GM12878 (cell line): ENCODE measurements at regions not wholly inside any gene's neighbourhood (a gene's known extent, or its start where the extent isn't known, plus 50 kb on each side); places are given as distances from the start of the nearest gene placed in this dataset.

Experiments
- ATAC-seq: fragments of 200-7000 bp; cut with Tn5 transposase; 3 replicates; pipeline ENCODE4 v1.9.1; 2020; ENCODE audit warnings: mild to moderate bottlenecking, moderate library complexity
- BruUV-seq: library from RNA; stranded (reverse); fragments of 400-500 nt; replicated peaks from 2 replicates; lab custom pipeline; 2021; lab: Mats Ljungman, UMichigan
- CTCF ChIA-PET: fragments of 300-600 bp; sonication (Branson Sonifier 250); formaldehyde crosslinking; extraction: SDS; loops from one replicate; lab custom pipeline; 2021; ENCODE audit warnings: inconsistent platforms; lab: Yijun Ruan, JAX
- POLR2A ChIA-PET: fragments of 350-600 bp; formaldehyde crosslinking; extraction: SDS; loops from one replicate; lab custom pipeline; 2021; ENCODE audit warnings: inconsistent platforms; lab: Charles Lee
- RAD21 ChIA-PET: fragments of 300-600 bp; sonication (Branson Sonifier 250); formaldehyde crosslinking; loops from one replicate; lab custom pipeline; 2023; ENCODE audit warnings: antibody characterized with exemption; ENCODE audit not compliant: unreplicated experiment; lab: Charles Lee
- SMC1A ChIA-PET: fragments of 300-600 bp; sonication (Branson Sonifier 250); formaldehyde crosslinking; loops from one replicate; lab custom pipeline; 2023; ENCODE audit not compliant: unreplicated experiment, uncharacterized antibody; lab: Charles Lee
- DNase-seq: peaks from one replicate; pipeline ENCODE4 v3.0.0-alpha.2; 2011; ENCODE audit warnings: low read depth, low spot score
- FAIRE-seq: peaks from 3 replicates; lab custom pipeline; 2011; peaks lifted over from hg19 to GRCh38; lab: Jason Lieb, UNC
- H2AFZ ChIP-seq: 2 replicates; pipeline ENCODE4 v1.6.0; 2011; ENCODE audit warnings: low read depth, low read length, control low read depth; ENCODE audit not compliant: control insufficient read depth
- H3K27ac ChIP-seq: 2 replicates; pipeline ENCODE4 v1.5.1; 2011; ENCODE audit warnings: control low read depth; ENCODE audit not compliant: control insufficient read depth, insufficient read depth
- H3K27me3 ChIP-seq, 2 experiments: replicated peaks in 1 of 2; 2 replicates each; pipeline versions ENCODE4 v1.6.0 to v1.6.1; 2011; ENCODE audit warnings: low read length in 1 of 2; ENCODE audit not compliant: control insufficient read depth in 2 of 2, insufficient read depth in 2 of 2
- H3K36me3 ChIP-seq, 2 experiments: 2 replicates each; pipeline ENCODE4 v1.5.1; 2011; ENCODE audit warnings: low read length in 1 of 2; ENCODE audit not compliant: control insufficient read depth in 2 of 2, insufficient read depth in 2 of 2
- H3K4me1 ChIP-seq: 2 replicates; pipeline ENCODE4 v1.6.1; 2011; ENCODE audit warnings: mild to moderate bottlenecking, low read length, moderate library complexity, mixed read lengths; ENCODE audit not compliant: control insufficient read depth, insufficient read depth
- H3K4me2 ChIP-seq: 2 replicates; pipeline ENCODE4 v1.6.0; 2011; ENCODE audit warnings: control low read depth; ENCODE audit not compliant: control insufficient read depth, insufficient read depth
- H3K4me3 ChIP-seq: fragments of 200-600 bp; sonication (generic); 2 replicates; pipeline ENCODE4 v1.5.1; 2016
- H3K79me2 ChIP-seq: 2 replicates; pipeline ENCODE4 v1.6.0; 2011; ENCODE audit warnings: low read length; ENCODE audit not compliant: control insufficient read depth, insufficient read depth
- H3K9ac ChIP-seq: 2 replicates; pipeline ENCODE4 v1.8.0; 2011; ENCODE audit warnings: low read length, control low read depth, mixed read lengths; ENCODE audit not compliant: control insufficient read depth, insufficient read depth
- H3K9me3 ChIP-seq: replicated peaks from 3 replicates; pipeline ENCODE4 v1.5.1; 2011; ENCODE audit warnings: mild to moderate bottlenecking, low read length; ENCODE audit not compliant: control insufficient read depth, insufficient read depth
- H4K20me1 ChIP-seq: 2 replicates; pipeline ENCODE4 v1.6.0; 2011; ENCODE audit not compliant: control insufficient read depth, insufficient read depth
- EP300 ChIP-seq, 2 experiments: fragments of 150-350 bp in 1 of 2; IDR thresholded peaks; 2 replicates each; pipeline ENCODE4 v1.6.1; 2011 to 2012; ENCODE audit warnings: low read depth in 2 of 2, low read length in 2 of 2, borderline replicate concordance in 1 of 2, improper control_type of control experiment in 1 of 2, inconsistent platforms in 1 of 2; ENCODE audit not compliant: control insufficient read depth in 1 of 2
- SPI1 ChIP-seq: IDR thresholded peaks from 2 replicates; pipeline ENCODE4 v1.6.1; 2011; ENCODE audit warnings: low read depth, mild to moderate bottlenecking, low read length, moderate library complexity, borderline replicate concordance; ENCODE audit not compliant: insufficient read depth
- WGBS: methylation state at CpG from one replicate; pipeline ENCODE4 v1.1.6; 2016; ENCODE audit warnings: low lambda C conversion rate; ENCODE audit not compliant: insufficient replicate concordance, insufficient coverage; ENCODE audit errors: missing lambda C conversion rate; 5-methylcytosine and 5-hydroxymethylcytosine counted together
- in situ Hi-C: fragments of 300-500 bp; cut with MboI; formaldehyde crosslinking; loops from 9 replicates; pipeline ENCODE4 v1.14.3; 2018; ENCODE audit warnings: mixed read lengths
- intact Hi-C: fragments of 100-400 bp; cut with micrococcal nuclease; formaldehyde crosslinking; loops from one replicate; pipeline ENCODE4 v1.14.2; 2022; ENCODE audit not compliant: unreplicated experiment
- TF ChIP-seq, protein P1 (sequence below): IDR thresholded peaks from 2 replicates; pipeline ENCODE4 v1.6.1; 2011; ENCODE audit warnings: mild to moderate bottlenecking, low read depth, low read length, moderate library complexity; ENCODE audit not compliant: insufficient replicate concordance

DNA sequence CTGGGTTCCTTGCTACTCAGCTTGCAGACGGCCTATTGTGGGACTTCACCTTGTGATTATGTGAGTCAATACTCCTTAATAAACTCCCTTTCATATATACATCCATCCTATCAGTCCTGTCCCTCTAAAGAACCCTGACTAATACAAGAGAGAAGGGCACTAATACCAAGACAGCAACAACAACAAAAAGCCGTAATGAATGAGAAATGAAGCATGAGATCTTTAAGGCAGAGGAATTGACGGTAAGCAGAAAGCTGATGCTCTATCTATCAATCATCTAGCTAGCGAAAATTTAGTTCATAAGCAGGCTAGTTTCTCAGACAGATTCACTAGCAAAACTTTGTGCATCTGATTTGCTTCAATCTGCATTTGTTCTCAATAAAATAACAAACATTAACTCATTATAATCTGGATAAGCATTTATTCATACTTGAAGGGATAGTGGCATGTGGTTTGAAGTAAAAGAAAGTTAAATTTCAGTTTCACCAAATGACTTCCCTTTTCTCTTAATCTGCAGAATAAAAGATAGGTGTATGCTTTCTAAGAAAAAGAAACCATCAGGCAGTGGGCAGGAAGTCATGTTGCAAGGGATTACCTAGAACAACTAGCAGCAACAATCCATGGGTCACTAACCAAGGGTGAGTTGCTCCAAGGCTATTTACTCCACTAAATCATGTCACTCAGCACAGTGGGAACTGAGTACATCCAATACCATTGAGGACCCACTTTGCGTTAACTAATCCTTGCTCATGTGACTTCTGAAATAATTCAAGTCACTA, 376.5 kb downstream of the TMEM182 start:
- Histone ChIP-seq H4K20me1 (no peaks in the 10 kb centered on the region), H3K4me2 (peak overlapping the region; percentile 34; the same call in 1 of the 2 replicates), H3K27ac (peak overlapping the region; percentile 42; the same call in 1 of the 2 replicates), H2AFZ (peak overlapping the region; percentile 43), H3K79me2 (no peaks in the 10 kb centered on the region), H3K4me1 (peaks cover 16% of the 10 kb centered on the region), H3K9me3 (peaks cover 6% of the 10 kb centered on the region; the same call in 2 of the 3 replicates), H3K9ac (no peak overlapping the region), H3K4me3 (no peak overlapping the region), H3K27me3 (no peaks in the 10 kb centered on the region), H3K36me3 (no peaks in the 10 kb centered on the region)
- ChIA-PET POLR2A (no interaction called here), CTCF (interaction anchor here (1.9 kb wide), 1 partner anchor 23 kb away, joined by 5 read pairs; no protein-coding TSS in a partner anchor), SMC1A (no interaction called here), RAD21 (no interaction called here)
- ATAC-seq (peak; percentile 67), FAIRE-seq (no peak), DNase-seq (no peak)
- no TSS peak for BruUV-seq
- intact Hi-C loops (no loop called here), in situ Hi-C loops (no loop called here)
- TF ChIP-seq, protein P1, sequence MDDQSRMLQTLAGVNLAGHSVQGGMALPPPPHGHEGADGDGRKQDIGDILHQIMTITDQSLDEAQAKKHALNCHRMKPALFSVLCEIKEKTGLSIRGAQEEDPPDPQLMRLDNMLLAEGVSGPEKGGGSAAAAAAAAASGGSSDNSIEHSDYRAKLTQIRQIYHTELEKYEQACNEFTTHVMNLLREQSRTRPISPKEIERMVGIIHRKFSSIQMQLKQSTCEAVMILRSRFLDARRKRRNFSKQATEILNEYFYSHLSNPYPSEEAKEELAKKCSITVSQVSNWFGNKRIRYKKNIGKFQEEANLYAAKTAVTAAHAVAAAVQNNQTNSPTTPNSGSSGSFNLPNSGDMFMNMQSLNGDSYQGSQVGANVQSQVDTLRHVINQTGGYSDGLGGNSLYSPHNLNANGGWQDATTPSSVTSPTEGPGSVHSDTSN: no peak
- TF ChIP-seq SPI1: peak; percentile 56
- WGBS: 43% methylated on average over 5 of the region's 5 CpGs

DNA sequence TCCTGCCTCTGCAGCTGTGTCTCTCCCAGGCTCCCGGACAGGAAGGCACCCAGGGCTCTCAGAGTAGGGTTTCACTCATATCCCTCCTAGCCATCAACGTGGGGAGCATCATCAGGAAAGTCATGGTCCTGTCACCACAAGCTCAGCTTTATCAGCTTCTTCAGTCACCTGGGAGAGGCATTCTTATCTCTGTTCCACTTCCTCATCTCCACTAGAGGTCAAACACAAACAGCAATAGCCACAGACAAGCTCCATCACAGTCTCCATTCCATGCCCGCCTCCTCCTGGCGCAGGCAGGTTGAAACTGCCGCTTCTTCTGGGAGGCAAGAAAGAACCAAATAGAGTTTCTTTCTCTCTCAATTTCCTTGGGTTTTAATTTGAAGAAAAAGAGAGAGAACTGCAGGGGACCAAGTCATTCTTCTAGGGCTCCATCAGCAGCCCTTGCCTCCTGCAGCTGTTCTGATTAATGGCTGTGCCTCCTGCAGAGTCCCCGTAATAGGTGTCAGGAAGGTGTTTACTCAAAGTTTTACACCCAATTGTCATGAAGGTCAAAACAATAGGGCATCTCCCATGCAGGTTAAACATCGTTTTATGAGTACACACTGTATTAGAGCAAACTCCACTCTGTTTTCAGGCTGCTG, 377.9 kb downstream of the TMEM182 start:
- H3K4me1 ChIP-seq: peaks cover 16% of the 10 kb centered on the region
- RAD21 ChIA-PET: no interaction called here
- no peaks in the 10 kb centered on the region for H3K79me2 ChIP-seq
- ATAC-seq: no peak; the same call in 2 of the 3 replicates
- POLR2A ChIA-PET: no interaction called here
- FAIRE-seq: no peak
- WGBS: 38% methylated on average over 7 of the region's 7 CpGs
- H3K4me3 ChIP-seq: no peak overlapping the region
- H3K9ac ChIP-seq: no peak overlapping the region
- intact Hi-C loops (no loop called here), in situ Hi-C loops (no loop called here)
- CTCF ChIA-PET: interaction anchor here (1.1 to 1.9 kb wide), 2 partner anchors 19 to 21 kb away, joined by 3 to 5 read pairs; no protein-coding TSS in a partner anchor
- no TSS peak for BruUV-seq
- H3K36me3 ChIP-seq: no peaks in the 10 kb centered on the region
- H3K9me3 ChIP-seq: peaks cover 6% of the 10 kb centered on the region; the same call in 2 of the 3 replicates
- DNase-seq: no peak
- TF ChIP-seq EP300 (IDR thresholded peaks at IDR 0.05; ENCODE audit: borderline replicate concordance in 1 of 2, control insufficient read depth in 1 of 2, low read depth in 2 of 2, low read length in 2 of 2) (no peak), SPI1 (peak; percentile 51; the same call in 1 of the 2 replicates)
- TF ChIP-seq, all 136 proteins: peak for 1
- no peaks in the 10 kb centered on the region for H3K27me3 ChIP-seq
- H4K20me1 ChIP-seq: no peaks in the 10 kb centered on the region
- peak overlapping the region; percentile 54; the same call in 1 of the 2 replicates for H3K27ac ChIP-seq
- SMC1A ChIA-PET: no interaction called here
- peak overlapping the region; percentile 4; the same call in 1 of the 2 replicates for H2AFZ ChIP-seq
- H3K4me2 ChIP-seq: no peak overlapping the region; the same call in 1 of the 2 replicates
